ENCODE measurements at regions not wholly inside any gene's neighbourhood (a gene's known extent, or its start where the extent isn't known, plus 50 kb on each side); places are given as distances from the start of the nearest gene placed in this dataset.

- intact Hi-C loops (cut with micrococcal nuclease; ENCODE audit: unreplicated experiment) = no loop called here
- Mint-ChIP-seq H3K4me1 (ENCODE audit: low read depth, unreplicated experiment) (no peaks in the 10 kb centered on the region), H3K4me3 (ENCODE audit: low read depth, unreplicated experiment) (no peak overlapping the region), H3K27ac (ENCODE audit: unreplicated experiment) (no peak overlapping the region), H3K27me3 (ENCODE audit: unreplicated experiment) (no peaks in the 10 kb centered on the region), H3K9me3 (ENCODE audit: low read depth, unreplicated experiment) (peaks cover 6% of the 10 kb centered on the region), H3K36me3 (ENCODE audit: insufficient read depth, unreplicated experiment) (no peaks in the 10 kb centered on the region)
- CTCF ChIA-PET = no interaction called here
- no peak for TF ChIP-seq CTCF (IDR thresholded peaks at IDR 0.05; ENCODE audit: unreplicated experiment)
- no TSS peak for BruUV-seq (replicated peaks)
- DNase-seq = no peak
Measured at GRCh38 chr1:55929652-55930051, 649.7 kb downstream of the PLPP3 start.

- peaks cover 2% of the 10 kb centered on the region for H3K9me3 Mint-ChIP-seq (ENCODE audit: low read depth, unreplicated experiment)
- H3K4me1 Mint-ChIP-seq (ENCODE audit: low read depth, unreplicated experiment) = no peaks in the 10 kb centered on the region
- no peak overlapping the region for H3K4me3 Mint-ChIP-seq (ENCODE audit: low read depth, unreplicated experiment)
- BruUV-seq (replicated peaks) = no TSS peak
- no peak overlapping the region for H3K27ac Mint-ChIP-seq (ENCODE audit: unreplicated experiment)
- CTCF ChIA-PET = no interaction called here
- no peaks in the 10 kb centered on the region for H3K36me3 Mint-ChIP-seq (ENCODE audit: insufficient read depth, unreplicated experiment)
- intact Hi-C loops (cut with micrococcal nuclease; ENCODE audit: unreplicated experiment) = no loop called here
- DNase-seq = no peak
- H3K27me3 Mint-ChIP-seq (ENCODE audit: unreplicated experiment) = no peaks in the 10 kb centered on the region
- TF ChIP-seq CTCF (IDR thresholded peaks at IDR 0.05; ENCODE audit: unreplicated experiment) = no peak
Measured at GRCh38 chr1:55928576-55928975, 650.8 kb downstream of the PLPP3 start.

DNA sequence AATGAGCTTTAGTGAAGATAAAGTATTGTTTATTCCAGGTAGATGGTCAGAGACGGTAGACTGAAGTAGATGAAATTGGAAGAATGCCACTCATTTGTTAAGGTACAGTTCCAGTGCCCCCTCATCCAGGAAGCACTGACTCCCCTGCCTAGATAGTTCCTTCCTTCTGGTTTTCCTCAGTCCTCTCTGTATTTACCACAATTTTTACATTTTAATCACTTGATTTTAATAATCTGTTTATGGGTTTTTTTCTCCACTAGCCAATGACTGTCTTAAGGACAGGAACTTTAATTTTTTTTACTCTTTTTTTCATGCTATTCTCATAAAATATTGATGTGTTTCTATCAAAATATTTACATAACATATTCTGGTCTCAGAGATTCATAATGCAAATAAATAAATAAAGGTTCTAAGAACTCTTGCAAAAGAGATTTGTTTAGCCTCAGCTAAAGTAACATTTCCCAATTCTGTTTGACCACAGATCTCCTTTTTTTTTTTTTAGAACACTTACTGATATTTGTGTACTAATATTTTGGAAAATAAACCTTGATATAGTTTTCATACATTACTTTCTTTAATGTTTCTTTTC is 651.6 kb downstream of the PLPP3 start:
- Mint-ChIP-seq H3K9me3 (ENCODE audit: low read depth, unreplicated experiment) (peaks cover 2% of the 10 kb centered on the region), H3K4me1 (ENCODE audit: low read depth, unreplicated experiment) (no peaks in the 10 kb centered on the region), H3K4me3 (ENCODE audit: low read depth, unreplicated experiment) (no peak overlapping the region), H3K36me3 (ENCODE audit: insufficient read depth, unreplicated experiment) (no peaks in the 10 kb centered on the region), H3K27me3 (ENCODE audit: unreplicated experiment) (no peaks in the 10 kb centered on the region), H3K27ac (ENCODE audit: unreplicated experiment) (no peak overlapping the region)
- no peak for DNase-seq
- TF ChIP-seq CTCF (IDR thresholded peaks at IDR 0.05; ENCODE audit: unreplicated experiment) = no peak
- intact Hi-C loops (cut with micrococcal nuclease; ENCODE audit: unreplicated experiment) = no loop called here
- BruUV-seq (replicated peaks) = no TSS peak
- CTCF ChIA-PET = no interaction called here

DNA sequence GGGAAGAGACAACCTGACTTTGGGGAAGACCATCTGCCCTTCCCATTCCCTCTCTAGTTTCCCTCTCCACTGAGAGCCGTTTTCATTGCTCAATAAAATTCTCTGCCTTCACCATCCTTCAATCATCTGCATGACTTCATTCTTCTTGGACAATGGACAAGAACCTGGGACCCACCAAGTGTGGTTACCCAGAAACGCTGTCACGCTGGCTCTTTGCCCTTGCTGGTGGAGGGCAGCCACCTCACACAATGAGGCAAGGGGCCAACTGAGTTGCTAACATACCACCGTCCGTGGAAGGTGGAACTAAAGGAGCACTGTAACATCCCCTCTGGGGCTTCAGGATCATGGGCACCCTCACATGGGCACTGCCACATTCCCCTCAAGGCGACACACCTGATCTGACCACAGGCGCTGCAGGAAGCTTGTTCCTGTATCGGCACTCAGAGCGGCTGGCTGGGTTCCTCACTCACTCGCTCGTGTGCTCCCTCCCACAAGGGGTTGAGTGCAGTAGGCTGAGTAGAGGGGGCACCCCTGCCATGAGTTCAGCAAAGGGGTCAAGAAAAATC is 652.4 kb downstream of the PLPP3 start:
- Mint-ChIP-seq H3K27ac (ENCODE audit: unreplicated experiment) (no peak overlapping the region), H3K4me3 (ENCODE audit: low read depth, unreplicated experiment) (no peak overlapping the region), H3K9me3 (ENCODE audit: low read depth, unreplicated experiment) (peaks cover 2% of the 10 kb centered on the region), H3K27me3 (ENCODE audit: unreplicated experiment) (no peaks in the 10 kb centered on the region), H3K4me1 (ENCODE audit: low read depth, unreplicated experiment) (no peaks in the 10 kb centered on the region), H3K36me3 (ENCODE audit: insufficient read depth, unreplicated experiment) (no peaks in the 10 kb centered on the region)
- intact Hi-C loops (cut with micrococcal nuclease; ENCODE audit: unreplicated experiment) = no loop called here
- no peak for DNase-seq
- no peak for TF ChIP-seq CTCF (IDR thresholded peaks at IDR 0.05; ENCODE audit: unreplicated experiment)
- BruUV-seq (replicated peaks) = no TSS peak
- CTCF ChIA-PET = no interaction called here

All from Calu3 (cell line).